ENCODE measurements at regions not wholly inside any gene's neighbourhood (a gene's known extent, or its start where the extent isn't known, plus 50 kb on each side); places are given as distances from the start of the nearest gene placed in this dataset.

GRCh38 chr4:123218981-123219380, 177.6 kb upstream of the SPRY1 start:
- no peaks in the 10 kb centered on the region for H3K36me3 ChIP-seq (ENCODE audit: insufficient read depth, low read length)
- H3K27me3 ChIP-seq (ENCODE audit: insufficient read depth, low read depth, low read length) = no peaks in the 10 kb centered on the region
- H3F3A ChIP-seq (ENCODE audit: insufficient read depth, low read length, poor library complexity, severe bottlenecking) = no peaks in the 10 kb centered on the region
- no peaks in the 10 kb centered on the region for H3K9me3 ChIP-seq (ENCODE audit: low read length)
- no peak overlapping the region for H3K9ac ChIP-seq (ENCODE audit: low read length)
- H3K27ac ChIP-seq (ENCODE audit: low read length) = no peak overlapping the region
- H3K9me2 ChIP-seq (ENCODE audit: insufficient read depth, low read length) = no peaks in the 10 kb centered on the region
- H3K4me3 ChIP-seq (ENCODE audit: low read length) = no peak overlapping the region
- H3K79me2 ChIP-seq (replicated peaks; ENCODE audit: insufficient read depth, low read length) = no peaks in the 10 kb centered on the region
- H4K20me1 ChIP-seq (ENCODE audit: insufficient read depth) = no peaks in the 10 kb centered on the region
- H2AFZ ChIP-seq (ENCODE audit: low read depth, low read length) = no peak overlapping the region
- H3K4me2 ChIP-seq (ENCODE audit: low read length) = no peak overlapping the region
- TF ChIP-seq EP300 (conservative IDR thresholded peaks at IDR 0.05; ENCODE audit: poor library complexity, severe bottlenecking) = no peak
- TF ChIP-seq MXI1 (conservative IDR thresholded peaks at IDR 0.05; ENCODE audit: poor library complexity, severe bottlenecking) = no peak
- TF ChIP-seq EZH2 (IDR thresholded peaks at IDR 0.05; ENCODE audit: borderline replicate concordance, insufficient read depth, low read length, poor library complexity, severe bottlenecking) = no peak
- TF ChIP-seq REST (IDR thresholded peaks at IDR 0.05; ENCODE audit: borderline replicate concordance) = no peak
- TF ChIP-seq RAD21 (conservative IDR thresholded peaks at IDR 0.05) = no peak
- no peak for TF ChIP-seq POLR2AphosphoS5 (IDR thresholded peaks at IDR 0.05)
- TF ChIP-seq TAF1 (IDR thresholded peaks at IDR 0.05; ENCODE audit: low read depth) = no peak
- TF ChIP-seq, protein P1, sequence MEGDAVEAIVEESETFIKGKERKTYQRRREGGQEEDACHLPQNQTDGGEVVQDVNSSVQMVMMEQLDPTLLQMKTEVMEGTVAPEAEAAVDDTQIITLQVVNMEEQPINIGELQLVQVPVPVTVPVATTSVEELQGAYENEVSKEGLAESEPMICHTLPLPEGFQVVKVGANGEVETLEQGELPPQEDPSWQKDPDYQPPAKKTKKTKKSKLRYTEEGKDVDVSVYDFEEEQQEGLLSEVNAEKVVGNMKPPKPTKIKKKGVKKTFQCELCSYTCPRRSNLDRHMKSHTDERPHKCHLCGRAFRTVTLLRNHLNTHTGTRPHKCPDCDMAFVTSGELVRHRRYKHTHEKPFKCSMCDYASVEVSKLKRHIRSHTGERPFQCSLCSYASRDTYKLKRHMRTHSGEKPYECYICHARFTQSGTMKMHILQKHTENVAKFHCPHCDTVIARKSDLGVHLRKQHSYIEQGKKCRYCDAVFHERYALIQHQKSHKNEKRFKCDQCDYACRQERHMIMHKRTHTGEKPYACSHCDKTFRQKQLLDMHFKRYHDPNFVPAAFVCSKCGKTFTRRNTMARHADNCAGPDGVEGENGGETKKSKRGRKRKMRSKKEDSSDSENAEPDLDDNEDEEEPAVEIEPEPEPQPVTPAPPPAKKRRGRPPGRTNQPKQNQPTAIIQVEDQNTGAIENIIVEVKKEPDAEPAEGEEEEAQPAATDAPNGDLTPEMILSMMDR (IDR thresholded peaks at IDR 0.05; ENCODE audit: poor library complexity, severe bottlenecking) = no peak
- no peak for TF ChIP-seq SMC3 (conservative IDR thresholded peaks at IDR 0.05; ENCODE audit: poor library complexity)

- H2AFZ ChIP-seq (ENCODE audit: low read depth, low read length) = no peak overlapping the region
- no peaks in the 10 kb centered on the region for H3K27me3 ChIP-seq (ENCODE audit: insufficient read depth, low read depth, low read length)
- H3K79me2 ChIP-seq (replicated peaks; ENCODE audit: insufficient read depth, low read length) = no peaks in the 10 kb centered on the region
- no peaks in the 10 kb centered on the region for H3K9me2 ChIP-seq (ENCODE audit: insufficient read depth, low read length)
- no peak overlapping the region for H3K4me2 ChIP-seq (ENCODE audit: low read length)
- no peak overlapping the region for H3K9ac ChIP-seq (ENCODE audit: low read length)
- no peaks in the 10 kb centered on the region for H3F3A ChIP-seq (ENCODE audit: insufficient read depth, low read length, poor library complexity, severe bottlenecking)
- TF ChIP-seq, protein P1 (IDR thresholded peaks at IDR 0.05; ENCODE audit: poor library complexity, severe bottlenecking) = no peak
- no peak for TF ChIP-seq POLR2AphosphoS5 (IDR thresholded peaks at IDR 0.05)
- TF ChIP-seq RAD21 (conservative IDR thresholded peaks at IDR 0.05) = no peak
- no peak for TF ChIP-seq REST (IDR thresholded peaks at IDR 0.05; ENCODE audit: borderline replicate concordance)
- TF ChIP-seq SMC3 (conservative IDR thresholded peaks at IDR 0.05; ENCODE audit: poor library complexity) = no peak
- TF ChIP-seq EZH2 (IDR thresholded peaks at IDR 0.05; ENCODE audit: borderline replicate concordance, insufficient read depth, low read length, poor library complexity, severe bottlenecking) = no peak
- TF ChIP-seq TAF1 (IDR thresholded peaks at IDR 0.05; ENCODE audit: low read depth) = no peak
- no peak for TF ChIP-seq EP300 (conservative IDR thresholded peaks at IDR 0.05; ENCODE audit: poor library complexity, severe bottlenecking)
- TF ChIP-seq MXI1 (conservative IDR thresholded peaks at IDR 0.05; ENCODE audit: poor library complexity, severe bottlenecking) = no peak
- no peak overlapping the region for H3K27ac ChIP-seq (ENCODE audit: low read length)
- H4K20me1 ChIP-seq (ENCODE audit: insufficient read depth) = no peaks in the 10 kb centered on the region
- H3K9me3 ChIP-seq (ENCODE audit: low read length) = no peaks in the 10 kb centered on the region
- no peak overlapping the region for H3K4me3 ChIP-seq (ENCODE audit: low read length)
- no peaks in the 10 kb centered on the region for H3K36me3 ChIP-seq (ENCODE audit: insufficient read depth, low read length)
These were observed 167.3 kb upstream of the SPRY1 start for GRCh38 chr4:123229286-123229685.
